ENCODE measurements at regions not wholly inside any gene's neighbourhood (a gene's known extent, or its start where the extent isn't known, plus 50 kb on each side); places are given as distances from the start of the nearest gene placed in this dataset.

GRCh38 chr15:69941706-69942495, 155.8 kb downstream of the TLE3 start:
- Histone ChIP-seq H3K36me3 (ENCODE audit: insufficient read depth) (no peaks in the 10 kb centered on the region), H3K4me3 (ENCODE audit: low read depth, low read length) (no peak overlapping the region), H3K27ac (ENCODE audit: low read depth) (no peak overlapping the region), H3K4me1 (ENCODE audit: insufficient read depth) (no peaks in the 10 kb centered on the region)
- no peak for DNase-seq (ENCODE audit: extremely low spot score)
- 90% methylated on average over 11 of the region's 11 CpGs for WGBS

- WGBS, result 82% methylated on average over 1 of the region's 1 CpG
- Histone ChIP-seq H3K27ac (ENCODE audit: low read depth) (no peak overlapping the region), H3K4me1 (ENCODE audit: insufficient read depth) (no peaks in the 10 kb centered on the region), H3K36me3 (ENCODE audit: insufficient read depth) (no peaks in the 10 kb centered on the region), H3K4me3 (ENCODE audit: low read depth, low read length) (no peak overlapping the region)
- no peak for DNase-seq (ENCODE audit: extremely low spot score)
These were observed 154.1 kb downstream of the TLE3 start for GRCh38 chr15:69943637-69944036.

DNA sequence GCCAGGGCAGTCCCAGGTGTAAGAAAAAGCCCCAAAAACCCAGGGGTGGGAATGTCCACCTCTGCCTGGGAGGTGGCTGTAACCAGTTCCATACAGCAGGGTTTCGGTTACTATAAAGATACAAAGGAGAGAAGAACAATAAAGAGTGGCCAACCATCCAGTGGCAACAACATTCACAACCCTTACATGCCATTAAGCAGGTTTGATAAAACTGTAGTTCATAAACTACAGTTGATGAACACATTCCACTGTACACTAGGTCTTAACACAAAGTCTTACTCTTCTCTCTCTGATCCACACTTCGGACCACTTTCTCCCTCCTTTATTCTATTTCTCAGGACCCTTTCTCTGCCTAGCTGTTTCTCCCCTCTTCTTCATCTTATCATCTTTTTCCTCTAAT, 152.0 kb downstream of the TLE3 start:
- H3K4me1 ChIP-seq (ENCODE audit: insufficient read depth), result no peaks in the 10 kb centered on the region
- no peak overlapping the region for H3K27ac ChIP-seq (ENCODE audit: low read depth)
- H3K4me3 ChIP-seq (ENCODE audit: low read depth, low read length), result no peak overlapping the region
- no peak for DNase-seq (ENCODE audit: extremely low spot score)
- H3K36me3 ChIP-seq (ENCODE audit: insufficient read depth), result no peaks in the 10 kb centered on the region
- 95% methylated on average over 2 of the region's 2 CpGs for WGBS

DNA sequence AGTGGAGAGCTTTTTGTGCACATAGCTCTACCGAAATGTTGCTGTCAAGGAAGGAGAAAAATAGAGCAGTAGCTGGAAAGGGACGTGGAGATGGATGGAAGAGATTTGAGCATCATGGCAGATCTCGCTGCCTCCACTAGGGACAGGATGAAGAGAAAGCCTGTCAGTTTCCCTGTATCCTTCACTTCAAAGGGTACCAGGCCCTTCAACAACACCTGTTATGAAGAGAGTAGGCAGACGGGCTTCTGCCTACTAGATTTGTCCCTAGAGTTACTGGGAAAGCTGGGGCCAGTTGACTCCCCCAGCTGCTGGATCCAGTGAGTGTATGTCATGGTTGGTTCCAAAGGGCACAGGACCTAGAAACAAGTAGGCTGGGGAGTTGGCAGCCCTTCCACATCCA, 150.8 kb downstream of the TLE3 start:
- no peak for DNase-seq (ENCODE audit: extremely low spot score)
- Histone ChIP-seq H3K27ac (ENCODE audit: low read depth) (no peak overlapping the region), H3K4me3 (ENCODE audit: low read depth, low read length) (no peak overlapping the region), H3K4me1 (ENCODE audit: insufficient read depth) (no peaks in the 10 kb centered on the region), H3K36me3 (ENCODE audit: insufficient read depth) (no peaks in the 10 kb centered on the region)
- WGBS, result 89% methylated on average over 4 of the region's 4 CpGs

DNA sequence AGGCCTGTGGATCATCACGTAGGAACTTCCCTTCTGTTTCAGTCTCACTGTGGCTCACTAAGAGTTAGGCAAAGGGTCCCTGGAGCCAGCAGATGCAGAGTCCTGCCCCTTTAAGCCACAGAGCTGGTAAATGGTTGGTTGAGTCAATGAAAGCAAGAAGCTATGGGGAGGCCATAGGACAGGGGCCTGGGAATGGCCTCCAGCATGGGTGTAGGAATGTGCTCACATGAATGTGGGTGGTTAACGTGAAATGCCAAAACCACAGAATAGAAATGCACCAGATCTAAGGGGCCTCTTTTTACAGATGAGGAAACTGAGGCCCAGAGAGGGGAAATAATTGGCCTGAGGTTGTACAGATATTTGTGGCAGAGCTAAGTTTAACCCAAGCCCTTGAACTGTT, 150.3 kb downstream of the TLE3 start:
- Histone ChIP-seq H3K4me3 (ENCODE audit: low read depth, low read length) (no peak overlapping the region), H3K27ac (ENCODE audit: low read depth) (no peak overlapping the region), H3K4me1 (ENCODE audit: insufficient read depth) (no peaks in the 10 kb centered on the region), H3K36me3 (ENCODE audit: insufficient read depth) (no peaks in the 10 kb centered on the region)
- WGBS, result 91% methylated on average over 2 of the region's 2 CpGs
- DNase-seq (ENCODE audit: extremely low spot score), result no peak

DNA sequence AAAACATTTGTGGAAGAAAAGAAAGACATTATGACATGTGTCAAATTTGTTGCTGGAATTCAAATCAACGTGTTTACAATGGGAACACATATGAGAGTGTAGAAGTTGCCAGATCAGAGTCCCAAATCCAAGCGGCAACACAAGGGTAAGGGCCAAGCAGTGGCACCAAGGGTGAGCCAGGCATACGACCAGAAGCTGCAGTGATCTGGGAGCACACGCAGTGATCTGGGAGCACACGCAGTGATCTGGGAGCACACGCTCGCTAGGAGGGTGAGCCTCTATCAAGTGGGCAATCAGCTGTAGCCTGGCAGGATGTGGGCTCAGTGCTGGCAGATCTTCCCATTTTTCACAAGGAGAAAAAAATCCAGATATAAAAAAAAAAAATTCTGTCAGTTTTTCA, 148.2 kb downstream of the TLE3 start:
- no peak for DNase-seq (ENCODE audit: extremely low spot score)
- Histone ChIP-seq H3K27ac (ENCODE audit: low read depth) (no peak overlapping the region), H3K4me1 (ENCODE audit: insufficient read depth) (no peaks in the 10 kb centered on the region), H3K4me3 (ENCODE audit: low read depth, low read length) (no peak overlapping the region), H3K36me3 (ENCODE audit: insufficient read depth) (no peaks in the 10 kb centered on the region)
- 82% methylated on average over 7 of the region's 7 CpGs for WGBS

GRCh38 chr15:69951256-69951897, 146.3 kb downstream of the TLE3 start:
- no peaks in the 10 kb centered on the region for H3K36me3 ChIP-seq (ENCODE audit: insufficient read depth)
- no peaks in the 10 kb centered on the region for H3K4me1 ChIP-seq (ENCODE audit: insufficient read depth)
- WGBS, result 79% methylated on average over 2 of the region's 2 CpGs
- H3K4me3 ChIP-seq (ENCODE audit: low read depth, low read length), result no peak overlapping the region
- no peak overlapping the region for H3K27ac ChIP-seq (ENCODE audit: low read depth)
- no peak for DNase-seq (ENCODE audit: extremely low spot score)

DNA sequence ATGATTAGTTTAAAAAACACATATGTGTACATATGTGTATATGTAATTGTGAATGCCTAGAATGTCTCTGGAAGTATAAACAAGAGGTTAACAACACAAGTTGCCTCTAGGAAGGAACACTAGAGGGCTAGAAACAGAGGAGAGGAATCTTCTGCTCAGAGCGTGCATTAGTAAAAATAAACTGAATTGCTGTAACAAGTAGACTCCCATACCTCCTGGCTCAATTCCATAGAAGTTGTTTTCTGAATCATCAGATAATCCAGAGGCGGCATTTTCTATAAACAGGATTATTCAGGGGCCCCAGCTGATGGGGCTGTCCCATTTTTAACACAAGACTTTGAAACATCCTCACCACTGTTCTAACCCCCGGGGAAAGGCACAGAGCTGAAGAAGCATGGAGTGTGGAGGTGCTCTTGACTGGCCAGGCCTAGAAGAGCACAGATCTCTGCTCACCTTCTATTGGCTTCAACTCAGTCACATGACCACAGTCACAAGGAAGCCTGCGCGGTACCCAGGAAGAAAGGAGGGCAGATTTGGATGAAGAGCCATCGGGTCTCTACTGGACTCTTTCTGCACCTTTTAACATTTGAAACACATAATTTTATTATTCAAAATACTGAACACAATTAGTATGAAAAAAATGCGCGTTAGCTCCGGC, 145.7 kb downstream of the TLE3 start:
- no peak for DNase-seq (ENCODE audit: extremely low spot score)
- WGBS, result 70% methylated on average over 9 of the region's 9 CpGs
- H3K4me1 ChIP-seq (ENCODE audit: insufficient read depth), result no peaks in the 10 kb centered on the region
- no peak overlapping the region for H3K4me3 ChIP-seq (ENCODE audit: low read depth, low read length)
- no peaks in the 10 kb centered on the region for H3K36me3 ChIP-seq (ENCODE audit: insufficient read depth)
- H3K27ac ChIP-seq (ENCODE audit: low read depth), result no peak overlapping the region

DNA sequence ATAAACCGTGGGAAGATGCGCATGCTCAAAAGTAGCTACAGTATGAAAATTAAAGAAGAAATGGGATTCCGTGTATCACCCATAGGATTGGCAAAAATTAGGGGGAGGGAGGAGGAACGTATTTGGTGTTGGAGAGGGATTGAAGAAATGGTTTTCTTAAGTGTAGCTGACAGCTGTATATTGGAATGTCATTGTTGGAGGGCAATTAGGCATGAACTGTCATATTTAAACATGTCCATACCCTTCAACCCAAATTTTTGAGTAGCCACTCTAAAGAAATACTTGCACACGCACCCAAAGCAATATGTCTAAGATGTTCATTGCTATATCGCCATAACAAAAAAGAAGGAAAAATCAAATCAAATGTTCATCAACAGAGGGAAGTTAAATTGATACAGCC, 144.7 kb downstream of the TLE3 start:
- no peaks in the 10 kb centered on the region for H3K36me3 ChIP-seq (ENCODE audit: insufficient read depth)
- no peak overlapping the region for H3K27ac ChIP-seq (ENCODE audit: low read depth)
- no peaks in the 10 kb centered on the region for H3K4me1 ChIP-seq (ENCODE audit: insufficient read depth)
- DNase-seq (ENCODE audit: extremely low spot score), result no peak
- WGBS, result 84% methylated on average over 6 of the region's 6 CpGs
- H3K4me3 ChIP-seq (ENCODE audit: low read depth, low read length), result no peak overlapping the region

- no peak for DNase-seq (ENCODE audit: extremely low spot score)
- 76% methylated on average over 2 of the region's 2 CpGs for WGBS
- no peaks in the 10 kb centered on the region for H3K4me1 ChIP-seq (ENCODE audit: insufficient read depth)
- no peaks in the 10 kb centered on the region for H3K36me3 ChIP-seq (ENCODE audit: insufficient read depth)
- no peak overlapping the region for H3K27ac ChIP-seq (ENCODE audit: low read depth)
- H3K4me3 ChIP-seq (ENCODE audit: low read depth, low read length), result no peak overlapping the region
These were observed 143.9 kb downstream of the TLE3 start for GRCh38 chr15:69953816-69954215.

DNA sequence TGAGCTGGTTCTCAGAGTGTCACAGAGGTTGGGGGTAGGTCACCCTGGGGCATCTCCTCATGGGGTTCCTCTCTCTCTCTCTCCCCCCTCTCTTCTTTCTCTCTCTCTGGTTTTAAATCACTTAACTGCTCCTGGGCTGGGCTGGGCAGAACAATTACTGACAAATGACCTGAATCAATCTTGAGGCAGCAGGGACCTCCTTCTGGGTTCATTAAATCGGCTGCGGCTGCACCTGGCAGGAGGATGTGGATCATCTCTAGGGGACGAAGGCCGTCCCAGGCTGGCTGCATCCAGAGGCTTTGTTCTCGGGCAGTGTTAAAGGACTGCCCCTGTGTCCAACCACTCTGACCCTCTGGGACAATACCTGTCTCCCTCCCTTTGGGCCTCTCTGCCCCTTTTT, 143.1 kb downstream of the TLE3 start:
- H3K27ac ChIP-seq (ENCODE audit: low read depth), result no peak overlapping the region
- H3K4me1 ChIP-seq (ENCODE audit: insufficient read depth), result no peaks in the 10 kb centered on the region
- no peak for DNase-seq (ENCODE audit: extremely low spot score)
- no peak overlapping the region for H3K4me3 ChIP-seq (ENCODE audit: low read depth, low read length)
- H3K36me3 ChIP-seq (ENCODE audit: insufficient read depth), result no peaks in the 10 kb centered on the region
- WGBS, result 62% methylated on average over 5 of the region's 5 CpGs

DNA sequence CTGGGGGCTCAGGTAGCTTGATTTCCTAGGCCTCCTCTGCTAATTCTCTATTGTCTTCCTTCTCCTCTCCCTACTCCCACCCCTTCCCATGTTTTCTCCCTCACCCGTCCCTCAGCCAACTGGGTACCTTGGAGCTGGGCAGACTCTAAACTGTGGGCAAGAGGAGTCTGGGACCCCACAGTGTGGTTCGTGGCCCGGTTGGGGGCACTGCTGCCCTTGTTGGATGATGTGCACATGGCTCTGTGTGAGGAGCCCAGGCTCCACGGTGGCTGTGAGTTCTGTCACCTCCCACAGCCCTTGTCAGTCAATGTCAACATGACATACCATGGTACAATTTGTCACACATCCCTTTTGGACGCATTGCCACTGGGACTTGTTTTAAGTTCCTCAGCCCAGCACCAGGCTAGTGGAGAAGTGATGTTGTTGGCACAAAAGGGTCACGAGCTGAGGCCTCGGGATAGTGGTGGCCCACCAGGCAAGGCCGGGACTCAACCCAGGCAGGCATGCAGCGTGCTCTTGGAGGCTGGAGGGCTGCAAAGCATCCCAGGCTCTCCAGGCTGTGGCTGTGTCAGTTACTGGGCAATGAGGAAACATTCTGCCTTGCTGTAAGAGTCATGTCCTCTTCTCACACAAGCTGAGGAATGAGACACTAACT, 142.3 kb downstream of the TLE3 start:
- no peak for DNase-seq (ENCODE audit: extremely low spot score)
- no peak overlapping the region for H3K27ac ChIP-seq (ENCODE audit: low read depth)
- WGBS, result 70% methylated on average over 9 of the region's 9 CpGs
- no peak overlapping the region for H3K4me3 ChIP-seq (ENCODE audit: low read depth, low read length)
- no peaks in the 10 kb centered on the region for H3K4me1 ChIP-seq (ENCODE audit: insufficient read depth)
- no peaks in the 10 kb centered on the region for H3K36me3 ChIP-seq (ENCODE audit: insufficient read depth)

DNA sequence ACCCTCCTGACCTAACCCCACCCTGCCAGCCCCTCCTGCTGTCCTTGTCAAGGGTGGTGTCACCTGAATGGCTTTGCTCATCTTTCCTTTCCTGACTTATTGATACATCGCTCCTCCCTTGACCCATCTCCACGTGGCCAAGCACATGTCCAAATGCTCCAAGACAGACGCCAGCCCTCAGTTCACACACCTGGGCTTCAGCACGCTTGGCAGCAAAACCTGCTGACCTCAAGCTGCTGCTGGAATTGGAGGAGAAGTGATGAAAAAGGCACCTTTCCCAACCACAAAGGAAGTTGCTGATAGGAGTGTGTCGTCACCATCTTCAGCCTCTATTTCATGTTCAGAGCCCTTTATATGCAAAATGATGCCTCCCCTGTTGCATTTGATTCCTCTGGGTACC, 141.3 kb downstream of the TLE3 start:
- H3K4me3 ChIP-seq (ENCODE audit: low read depth, low read length), result no peak overlapping the region
- H3K4me1 ChIP-seq (ENCODE audit: insufficient read depth), result no peaks in the 10 kb centered on the region
- DNase-seq (ENCODE audit: extremely low spot score), result no peak
- H3K27ac ChIP-seq (ENCODE audit: low read depth), result no peak overlapping the region
- 67% methylated on average over 5 of the region's 5 CpGs for WGBS
- H3K36me3 ChIP-seq (ENCODE audit: insufficient read depth), result no peaks in the 10 kb centered on the region

GRCh38 chr15:69957175-69957574, 140.5 kb downstream of the TLE3 start:
- WGBS, result 84% methylated on average over 4 of the region's 4 CpGs
- DNase-seq (ENCODE audit: extremely low spot score), result no peak

More at GRCh38 chr15:69957175-69957574, 140.5 kb downstream of the TLE3 start:
- no peak overlapping the region for H3K4me3 ChIP-seq (ENCODE audit: low read depth, low read length)
- no peak overlapping the region for H3K27ac ChIP-seq (ENCODE audit: low read depth)
- H3K36me3 ChIP-seq (ENCODE audit: insufficient read depth), result no peaks in the 10 kb centered on the region
- H3K4me1 ChIP-seq (ENCODE audit: insufficient read depth), result no peaks in the 10 kb centered on the region

Measured in urinary bladder (tissue), 3 donors.